ENCODE measurements at regions not wholly inside any gene's neighbourhood (a gene's known extent, or its start where the extent isn't known, plus 50 kb on each side); places are given as distances from the start of the nearest gene placed in this dataset.

GRCh38 chr9:87109851-87110250, 162.5 kb upstream of the GAS1 start:
- H3K36me3 Mint-ChIP-seq (ENCODE audit: insufficient read depth in 1 of 3, low read depth in 3 of 3) = peaks cover 0 to 8% (median 0%) of the 10 kb centered on the region in 3 experiments; a peak in 3 of 7 replicates
- no peak overlapping the region for H3K27ac Mint-ChIP-seq
- Histone ChIP-seq H3K79me1 (ENCODE audit: insufficient read depth, low read depth, low read length, poor library complexity, severe bottlenecking) (no peaks in the 10 kb centered on the region), H3K27ac (ENCODE audit: insufficient read length, low read depth, low read length) (no peak overlapping the region), H3K56ac (ENCODE audit: insufficient read length, low read depth, low read length) (no peak overlapping the region), H2BK12ac (ENCODE audit: insufficient read length, low read depth, low read length) (no peak overlapping the region), H3K23ac (ENCODE audit: insufficient read length, low read depth, low read length) (no peak overlapping the region), H2BK15ac (ENCODE audit: low read depth, low read length) (no peak overlapping the region), H4K20me1 (ENCODE audit: control insufficient read depth, insufficient read depth, insufficient read length) (no peaks in the 10 kb centered on the region), H3T11ph (ENCODE audit: low read length) (no peak overlapping the region), H4K91ac (ENCODE audit: insufficient read length, low read depth, low read length) (no peak overlapping the region), H2AFZ (ENCODE audit: low read length) (no peak overlapping the region), H3K14ac (ENCODE audit: insufficient read depth, low read length) (no peak overlapping the region), H4K5ac (ENCODE audit: insufficient read length, low read depth, low read length) (no peak overlapping the region), H2BK5ac (ENCODE audit: insufficient read length, low read length) (no peak overlapping the region), H3K9me3 (ENCODE audit: control insufficient read depth, low read depth, low read length) (no peaks in the 10 kb centered on the region), H2BK120ac (ENCODE audit: low read depth, low read length, poor library complexity, severe bottlenecking) (no peak overlapping the region), H3K79me2 (ENCODE audit: insufficient read depth, low read length) (no peaks in the 10 kb centered on the region), H4K8ac (replicated peaks; ENCODE audit: insufficient read length, low read depth, low read length) (no peak overlapping the region), H3K4me2 (ENCODE audit: insufficient read depth, insufficient read length, low read length) (no peak overlapping the region), H3K9ac (ENCODE audit: extremely low read depth, insufficient read length, low read length) (no peak overlapping the region), H2BK20ac (ENCODE audit: low read depth, low read length, poor library complexity, severe bottlenecking) (no peak overlapping the region), H3K4ac (ENCODE audit: low read depth, low read length) (no peak overlapping the region), H3K4me1 (ENCODE audit: insufficient read depth, low read length) (no peaks in the 10 kb centered on the region), H3K27me3 (ENCODE audit: insufficient read depth, low read length) (no peaks in the 10 kb centered on the region), H2AK5ac (ENCODE audit: insufficient read length, low read length) (no peak overlapping the region), H3K23me2 (ENCODE audit: insufficient read length, low read depth, low read length, poor library complexity, severe bottlenecking) (no peaks in the 10 kb centered on the region), H3K18ac (ENCODE audit: insufficient read length, low read depth, low read length) (no peak overlapping the region)
- H3K27me3 Mint-ChIP-seq (ENCODE audit: low read depth) = peaks cover 3% of the 10 kb centered on the region; the same call in 1 of the 2 replicates
- TF ChIP-seq CTCF (conservative IDR thresholded peaks at IDR 0.05) = no peak
- DNase-seq = no peak
- peaks cover 9 to 10% of the 10 kb centered on the region in 2 experiments for H3K4me1 Mint-ChIP-seq
- no peak overlapping the region for H3K4me3 Mint-ChIP-seq
- H3K9me3 Mint-ChIP-seq = peaks cover 0 to 11% of the 10 kb centered on the region in 2 experiments; a peak in 4 of 5 replicates
